Vagina (tissue), 2 donors: ENCODE measurements at regions not wholly inside any gene's neighbourhood (a gene's known extent, or its start where the extent isn't known, plus 50 kb on each side); places are given as distances from the start of the nearest gene placed in this dataset.
A peak's percentile ranks its signal among the peaks of the same experiment; 100 is the strongest.

Experiments used
- DNase-seq, 2 donors: peaks; one replicate each; pipeline ENCODE4 v3.0.0-alpha.2; 2017; ENCODE audit errors: extremely low spot score in 2 of 2
- H3K27ac ChIP-seq: fragments of 200-600 bp; sonication (generic); one replicate; pipeline ENCODE4 v1.5.1; 2019
- H3K27me3 ChIP-seq: fragments of 200-600 bp; sonication (generic); one replicate; pipeline ENCODE4 v1.5.1; 2019
- H3K36me3 ChIP-seq, 2 donors: fragments of 200-600 bp; sonication (generic); one replicate each; pipeline ENCODE4 v1.5.1; 2017 to 2019
- H3K4me1 ChIP-seq: fragments of 200-600 bp; sonication (generic); one replicate; pipeline ENCODE4 v1.5.1; 2019
- H3K4me3 ChIP-seq, 2 donors: fragments of 200-600 bp; sonication (generic); 1 replicate in 1 of 2; 2 replicates in 1 of 2; pipeline ENCODE4 v1.5.1; 2016 to 2019
- H3K9me3 ChIP-seq: fragments of 200-600 bp; sonication (generic); one replicate; pipeline ENCODE4 v1.5.1; 2019
- POLR2A ChIP-seq, 2 donors: fragments of 450-650 bp; IDR thresholded peaks; one replicate each; pipeline ENCODE4 v1.6.1; 2017; ENCODE audit warnings: antibody characterized with exemption in 2 of 2, mild to moderate bottlenecking in 2 of 2, moderate library complexity in 2 of 2
- POLR2AphosphoS5 ChIP-seq, 2 donors: sonication (generic); formaldehyde crosslinking; IDR thresholded peaks; one replicate each; pipeline ENCODE4 v1.9.0; 2017; ENCODE audit warnings: antibody characterized with exemption in 2 of 2, mild to moderate bottlenecking in 2 of 2, low read depth in 1 of 2; ENCODE audit not compliant: insufficient read depth in 1 of 2
- intact Hi-C: fragments of 100-400 bp; cut with DNase I; formaldehyde crosslinking; loops from one replicate; pipeline ENCODE4 v1.15.1; 2023
- TF ChIP-seq, protein P1 (sequence below), 3 experiments: fragments of 450-650 bp in 2 of 3; fragments of 200-600 bp in 1 of 3; sonication (generic) in 1 of 3; IDR thresholded peaks; one replicate each; pipeline ENCODE4 v1.5.1; 2017 to 2019; ENCODE audit warnings: antibody characterized with exemption in 3 of 3, mild to moderate bottlenecking in 2 of 3, moderate library complexity in 2 of 3

DNA sequence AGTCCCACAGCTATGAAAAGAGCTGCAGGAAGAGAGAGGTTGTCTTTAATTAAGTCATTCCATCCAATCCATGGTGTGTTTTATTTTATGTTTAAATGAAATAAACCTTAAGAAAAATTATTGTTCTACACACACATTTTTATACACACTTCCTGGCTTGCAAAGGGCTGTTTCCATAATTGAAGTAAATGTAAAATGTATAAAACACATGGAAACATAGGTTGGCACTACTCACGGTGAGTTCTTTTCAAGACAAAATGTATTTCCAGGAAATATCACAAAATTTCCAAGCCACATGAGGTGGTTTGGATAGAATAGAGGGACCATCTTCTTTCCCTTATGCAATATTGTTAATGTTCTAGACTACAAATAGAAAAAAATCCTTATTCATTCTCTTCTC lies 426.8 kb upstream of the USP24 start:
- no peak for DNase-seq
- Histone ChIP-seq H3K4me3 (no peak overlapping the region), H3K27ac (peak overlapping the region; percentile 54), H3K4me1 (no peaks in the 10 kb centered on the region), H3K27me3 (no peaks in the 10 kb centered on the region), H3K36me3 (no peaks in the 10 kb centered on the region), H3K9me3 (no peaks in the 10 kb centered on the region)
- intact Hi-C loops, result no loop called here
- no peak for TF ChIP-seq POLR2AphosphoS5 (IDR thresholded peaks at IDR 0.05; ENCODE audit: insufficient read depth in 1 of 2, low read depth in 1 of 2)
- TF ChIP-seq, protein P1, sequence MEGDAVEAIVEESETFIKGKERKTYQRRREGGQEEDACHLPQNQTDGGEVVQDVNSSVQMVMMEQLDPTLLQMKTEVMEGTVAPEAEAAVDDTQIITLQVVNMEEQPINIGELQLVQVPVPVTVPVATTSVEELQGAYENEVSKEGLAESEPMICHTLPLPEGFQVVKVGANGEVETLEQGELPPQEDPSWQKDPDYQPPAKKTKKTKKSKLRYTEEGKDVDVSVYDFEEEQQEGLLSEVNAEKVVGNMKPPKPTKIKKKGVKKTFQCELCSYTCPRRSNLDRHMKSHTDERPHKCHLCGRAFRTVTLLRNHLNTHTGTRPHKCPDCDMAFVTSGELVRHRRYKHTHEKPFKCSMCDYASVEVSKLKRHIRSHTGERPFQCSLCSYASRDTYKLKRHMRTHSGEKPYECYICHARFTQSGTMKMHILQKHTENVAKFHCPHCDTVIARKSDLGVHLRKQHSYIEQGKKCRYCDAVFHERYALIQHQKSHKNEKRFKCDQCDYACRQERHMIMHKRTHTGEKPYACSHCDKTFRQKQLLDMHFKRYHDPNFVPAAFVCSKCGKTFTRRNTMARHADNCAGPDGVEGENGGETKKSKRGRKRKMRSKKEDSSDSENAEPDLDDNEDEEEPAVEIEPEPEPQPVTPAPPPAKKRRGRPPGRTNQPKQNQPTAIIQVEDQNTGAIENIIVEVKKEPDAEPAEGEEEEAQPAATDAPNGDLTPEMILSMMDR (IDR thresholded peaks at IDR 0.05), result no peak
- no peak for TF ChIP-seq POLR2A (IDR thresholded peaks at IDR 0.05)

DNA sequence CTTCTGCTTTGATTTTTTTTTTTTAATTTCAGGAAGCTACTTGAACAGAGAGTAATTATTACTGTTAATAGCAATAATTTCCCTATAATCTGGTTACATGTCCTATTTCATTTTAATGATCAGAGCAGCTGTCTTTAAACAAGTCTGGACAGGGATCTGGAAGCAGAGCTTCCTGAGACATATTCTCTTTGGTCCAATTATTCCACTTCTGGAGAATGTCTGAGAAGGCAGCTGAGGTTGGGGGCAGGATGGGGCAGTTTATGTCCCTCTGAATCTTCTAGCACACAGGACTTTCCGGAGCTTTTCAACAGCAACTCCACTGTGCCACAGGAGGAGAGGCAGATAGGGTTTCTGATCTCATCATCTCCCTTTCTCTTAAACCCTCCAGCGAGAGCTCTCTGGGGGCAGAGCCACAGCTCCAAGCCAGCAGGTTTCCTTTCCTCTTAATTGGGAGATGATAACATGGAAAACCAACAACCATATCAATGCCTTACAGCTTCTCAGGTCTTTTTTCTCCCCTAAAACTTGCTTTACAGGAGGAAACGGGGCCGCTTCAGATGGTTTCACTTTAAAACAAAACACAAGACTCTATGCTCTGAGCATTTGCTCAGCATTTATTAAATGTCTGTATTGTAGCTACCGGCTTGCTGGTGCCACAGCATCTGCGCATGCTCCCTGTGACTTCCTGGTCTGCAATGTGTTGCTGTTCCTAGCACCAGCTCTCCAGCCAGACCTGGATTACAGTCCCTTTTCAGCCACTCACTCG lies 425.7 kb upstream of the USP24 start:
- TF ChIP-seq, protein P1 (IDR thresholded peaks at IDR 0.05), result no peak
- peak in 1 of 2 donors; percentile 51 for TF ChIP-seq POLR2AphosphoS5 (IDR thresholded peaks at IDR 0.05; ENCODE audit: insufficient read depth in 1 of 2, low read depth in 1 of 2)
- intact Hi-C loops, result no loop called here
- H3K36me3 ChIP-seq, result no peaks in the 10 kb centered on the region
- H3K4me1 ChIP-seq, result peaks cover under 1% of the 10 kb centered on the region
- peak overlapping the region; percentile 14 to 26 for H3K4me3 ChIP-seq
- DNase-seq, result no peak
- peak overlapping the region; percentile 54 for H3K27ac ChIP-seq
- H3K9me3 ChIP-seq, result no peaks in the 10 kb centered on the region
- no peaks in the 10 kb centered on the region for H3K27me3 ChIP-seq

DNA sequence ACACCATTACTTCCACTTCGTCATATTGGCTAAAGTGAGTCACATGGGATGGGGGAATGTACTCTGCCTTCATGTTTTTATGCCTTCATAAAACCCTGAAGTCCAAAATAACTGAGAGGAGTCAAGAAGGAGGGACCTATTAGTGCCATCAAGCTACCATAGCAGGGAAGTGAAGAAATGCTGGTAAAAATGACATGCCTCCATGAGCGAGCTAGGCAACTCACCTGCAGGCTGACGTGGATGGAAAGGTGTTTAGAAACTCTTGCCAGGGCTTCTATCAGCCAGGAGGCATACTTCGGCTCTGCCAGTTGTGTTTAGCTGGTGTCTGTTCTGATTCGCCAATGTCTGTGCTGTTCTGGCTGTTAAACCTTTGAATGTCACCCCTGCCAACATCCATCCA lies 424.4 kb upstream of the USP24 start:
- H3K9me3 ChIP-seq, result no peaks in the 10 kb centered on the region
- peaks cover 15% of the 10 kb centered on the region for H3K4me1 ChIP-seq
- no peak for TF ChIP-seq POLR2AphosphoS5 (IDR thresholded peaks at IDR 0.05; ENCODE audit: insufficient read depth in 1 of 2, low read depth in 1 of 2)
- no peaks in the 10 kb centered on the region for H3K36me3 ChIP-seq
- DNase-seq, result no peak
- H3K4me3 ChIP-seq, result no peak overlapping the region
- H3K27me3 ChIP-seq, result no peaks in the 10 kb centered on the region
- intact Hi-C loops, result loop anchor here (10.0 kb wide), 1 partner anchor 55 kb away; no protein-coding TSS in a partner anchor
- H3K27ac ChIP-seq, result no peak overlapping the region

DNA sequence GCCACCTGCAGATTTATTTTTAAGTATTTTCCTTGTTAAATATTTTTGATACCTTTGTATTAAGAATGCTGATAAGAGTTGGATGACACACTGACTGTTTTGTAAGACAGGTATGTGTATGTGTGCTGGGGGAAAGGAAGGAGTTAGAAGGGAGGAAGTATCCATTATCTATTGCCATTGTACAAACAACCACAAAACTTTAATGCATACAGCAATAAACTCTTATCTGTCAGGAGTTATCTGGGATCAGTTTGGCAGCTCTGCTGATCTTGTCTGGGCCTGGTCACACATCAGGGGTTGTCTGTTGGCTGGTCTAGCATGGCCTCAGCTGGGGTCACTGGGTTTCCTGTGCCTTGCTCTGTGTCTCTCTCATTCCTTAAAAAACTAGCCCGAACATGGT lies 423.9 kb upstream of the USP24 start:
- Histone ChIP-seq H3K9me3 (no peaks in the 10 kb centered on the region), H3K36me3 (no peaks in the 10 kb centered on the region), H3K27me3 (no peaks in the 10 kb centered on the region), H3K27ac (no peak overlapping the region), H3K4me1 (peaks cover 15% of the 10 kb centered on the region), H3K4me3 (no peak overlapping the region)
- no peak for TF ChIP-seq POLR2AphosphoS5 (IDR thresholded peaks at IDR 0.05; ENCODE audit: insufficient read depth in 1 of 2, low read depth in 1 of 2)
- TF ChIP-seq POLR2A (IDR thresholded peaks at IDR 0.05), result no peak
- TF ChIP-seq, protein P1 (IDR thresholded peaks at IDR 0.05), result no peak
- intact Hi-C loops, result loop anchor here (10.0 kb wide), 1 partner anchor 54 kb away; no protein-coding TSS in a partner anchor
- no peak for DNase-seq

DNA sequence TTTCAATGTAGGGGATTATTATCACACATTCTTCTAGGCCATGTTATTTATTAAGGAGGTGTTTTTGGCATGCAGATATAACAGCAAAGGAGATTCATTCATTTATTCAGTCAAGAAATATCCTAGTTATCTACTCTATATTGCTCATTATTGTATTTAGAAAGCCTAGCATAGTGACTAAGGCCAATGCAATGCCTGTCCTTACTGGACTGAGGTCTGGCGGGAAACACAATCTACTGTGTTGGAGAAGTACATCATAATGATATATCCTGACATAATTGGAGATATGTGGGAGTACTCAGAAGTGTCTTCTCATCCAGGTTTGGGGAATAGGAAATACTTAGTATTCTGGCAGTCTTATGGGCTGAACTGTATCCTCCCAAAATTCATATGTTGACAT lies 421.5 kb upstream of the USP24 start:
- no peak for DNase-seq
- Histone ChIP-seq H3K4me3 (no peak overlapping the region), H3K36me3 (no peaks in the 10 kb centered on the region), H3K27ac (peak overlapping the region; percentile 10), H3K4me1 (peaks cover 24% of the 10 kb centered on the region), H3K9me3 (no peaks in the 10 kb centered on the region), H3K27me3 (no peaks in the 10 kb centered on the region)
- intact Hi-C loops, result loop anchor here (10.0 kb wide), 1 partner anchor 52 kb away; no protein-coding TSS in a partner anchor
- TF ChIP-seq POLR2AphosphoS5 (IDR thresholded peaks at IDR 0.05; ENCODE audit: insufficient read depth in 1 of 2, low read depth in 1 of 2) (no peak), POLR2A (IDR thresholded peaks at IDR 0.05) (no peak)
- TF ChIP-seq, protein P1 (IDR thresholded peaks at IDR 0.05), result no peak
